ENCODE measurements at regions not wholly inside any gene's neighbourhood (a gene's known extent, or its start where the extent isn't known, plus 50 kb on each side); places are given as distances from the start of the nearest gene placed in this dataset.

DNA sequence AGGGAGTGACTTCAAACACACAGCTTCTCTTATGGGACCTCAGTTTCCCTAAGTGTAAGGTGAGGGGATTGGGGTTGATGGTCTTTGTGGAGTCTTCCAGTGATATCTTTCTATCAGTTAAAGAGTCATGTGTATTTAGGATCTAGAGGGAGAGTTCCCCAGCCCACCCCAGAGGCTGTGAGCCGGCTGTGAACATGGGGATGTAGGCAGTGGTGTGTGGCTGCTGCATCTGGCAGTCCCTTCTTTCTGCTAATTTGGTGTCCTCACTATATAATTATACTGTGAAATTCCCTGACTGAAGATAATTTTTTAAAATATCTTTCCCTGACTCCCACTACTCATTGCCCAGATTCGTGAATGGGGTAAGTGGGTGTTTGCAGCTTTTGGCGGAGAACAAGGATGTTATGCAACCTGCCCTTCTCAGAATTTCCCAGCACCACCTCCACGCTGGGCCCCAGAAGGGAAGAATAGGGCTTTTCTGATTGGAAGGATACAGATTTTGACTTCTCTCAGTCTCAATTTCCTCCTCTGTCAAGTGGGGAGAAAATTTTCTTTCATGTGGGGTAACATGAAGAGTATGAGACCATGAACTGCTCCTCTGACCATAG is 79.0 kb upstream of the RASGRF1 start (continued):
- TF ChIP-seq, protein P1, sequence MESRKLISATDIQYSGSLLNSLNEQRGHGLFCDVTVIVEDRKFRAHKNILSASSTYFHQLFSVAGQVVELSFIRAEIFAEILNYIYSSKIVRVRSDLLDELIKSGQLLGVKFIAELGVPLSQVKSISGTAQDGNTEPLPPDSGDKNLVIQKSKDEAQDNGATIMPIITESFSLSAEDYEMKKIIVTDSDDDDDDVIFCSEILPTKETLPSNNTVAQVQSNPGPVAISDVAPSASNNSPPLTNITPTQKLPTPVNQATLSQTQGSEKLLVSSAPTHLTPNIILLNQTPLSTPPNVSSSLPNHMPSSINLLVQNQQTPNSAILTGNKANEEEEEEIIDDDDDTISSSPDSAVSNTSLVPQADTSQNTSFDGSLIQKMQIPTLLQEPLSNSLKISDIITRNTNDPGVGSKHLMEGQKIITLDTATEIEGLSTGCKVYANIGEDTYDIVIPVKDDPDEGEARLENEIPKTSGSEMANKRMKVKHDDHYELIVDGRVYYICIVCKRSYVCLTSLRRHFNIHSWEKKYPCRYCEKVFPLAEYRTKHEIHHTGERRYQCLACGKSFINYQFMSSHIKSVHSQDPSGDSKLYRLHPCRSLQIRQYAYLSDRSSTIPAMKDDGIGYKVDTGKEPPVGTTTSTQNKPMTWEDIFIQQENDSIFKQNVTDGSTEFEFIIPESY (IDR thresholded peaks at IDR 0.05; ENCODE audit: borderline replicate concordance, low read depth) = no peak
- no peak for TF ChIP-seq MEF2A (IDR thresholded peaks at IDR 0.05; ENCODE audit: borderline replicate concordance, low read depth)
- TF ChIP-seq SIN3A (IDR thresholded peaks at IDR 0.05; ENCODE audit: borderline replicate concordance, low read depth, low read length) = no peak
- TF ChIP-seq JUND (IDR thresholded peaks at IDR 0.05) = no peak

DNA sequence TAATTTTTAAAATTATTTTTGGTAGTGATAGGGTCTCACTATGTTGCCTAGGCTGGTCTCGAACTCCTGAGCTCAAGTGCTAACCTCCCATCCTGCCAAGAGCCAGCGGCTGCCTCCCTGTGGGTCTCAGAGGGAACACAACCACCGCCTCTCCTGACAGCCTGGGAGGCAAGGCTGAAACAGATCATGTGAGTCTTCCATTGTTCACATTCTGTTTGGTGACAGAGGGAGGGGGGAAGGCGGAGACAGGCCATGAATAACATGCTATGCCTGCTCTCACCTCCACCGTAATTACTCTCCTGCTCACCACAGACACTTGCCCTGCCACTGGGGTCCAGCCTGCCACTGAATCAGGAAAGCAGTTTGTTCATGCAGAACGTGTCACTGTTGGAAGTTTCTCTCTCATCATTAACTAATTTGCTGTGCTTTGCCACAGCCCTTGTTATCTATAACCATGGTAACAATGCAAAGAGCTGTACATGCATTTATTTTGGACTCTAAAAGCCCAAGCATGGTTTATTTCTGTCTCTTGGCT is 78.4 kb upstream of the RASGRF1 start:
- no peak for DNase-seq
- Histone ChIP-seq H2AFZ (ENCODE audit: low read depth) (no peak overlapping the region), H3K27ac (ENCODE audit: low read depth in 2 of 2, low read length in 1 of 2) (no peak overlapping the region), H3K9ac (no peak overlapping the region), H3K4me1 (ENCODE audit: control insufficient read depth in 1 of 2, insufficient read depth in 2 of 2, low read depth in 1 of 2, low read length in 1 of 2) (peaks cover 0 to 31% of the 10 kb centered on the region in 2 experiments; a peak in 2 of 4 replicates), H3K9me3 (no peaks in the 10 kb centered on the region), H3K36me3 (replicated peaks in 1 of 2; ENCODE audit: control insufficient read depth in 1 of 2, insufficient read depth in 2 of 2, low read length in 1 of 2) (no peaks in the 10 kb centered on the region), H3K79me2 (ENCODE audit: insufficient read depth) (no peaks in the 10 kb centered on the region), H3K4me3 (ENCODE audit: low read depth in 2 of 2, low read length in 1 of 2) (no peak overlapping the region), H3F3A (replicated peaks; ENCODE audit: insufficient read depth) (no peaks in the 10 kb centered on the region), H4K20me1 (ENCODE audit: insufficient read depth) (no peaks in the 10 kb centered on the region), H3K27me3 (ENCODE audit: insufficient read depth) (no peaks in the 10 kb centered on the region), H3K4me2 (no peak overlapping the region), H3K9me2 (no peaks in the 10 kb centered on the region)
- TF ChIP-seq, protein P2, sequence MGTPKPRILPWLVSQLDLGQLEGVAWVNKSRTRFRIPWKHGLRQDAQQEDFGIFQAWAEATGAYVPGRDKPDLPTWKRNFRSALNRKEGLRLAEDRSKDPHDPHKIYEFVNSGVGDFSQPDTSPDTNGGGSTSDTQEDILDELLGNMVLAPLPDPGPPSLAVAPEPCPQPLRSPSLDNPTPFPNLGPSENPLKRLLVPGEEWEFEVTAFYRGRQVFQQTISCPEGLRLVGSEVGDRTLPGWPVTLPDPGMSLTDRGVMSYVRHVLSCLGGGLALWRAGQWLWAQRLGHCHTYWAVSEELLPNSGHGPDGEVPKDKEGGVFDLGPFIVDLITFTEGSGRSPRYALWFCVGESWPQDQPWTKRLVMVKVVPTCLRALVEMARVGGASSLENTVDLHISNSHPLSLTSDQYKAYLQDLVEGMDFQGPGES (IDR thresholded peaks at IDR 0.05; ENCODE audit: low read depth, low read length) = no peak
- no peak for TF ChIP-seq RCOR1 (IDR thresholded peaks at IDR 0.05; ENCODE audit: low read length)
- no peak for TF ChIP-seq MXI1 (IDR thresholded peaks at IDR 0.05; ENCODE audit: low read depth, low read length)
- TF ChIP-seq JUND (IDR thresholded peaks at IDR 0.05) = no peak
- TF ChIP-seq, protein P3, sequence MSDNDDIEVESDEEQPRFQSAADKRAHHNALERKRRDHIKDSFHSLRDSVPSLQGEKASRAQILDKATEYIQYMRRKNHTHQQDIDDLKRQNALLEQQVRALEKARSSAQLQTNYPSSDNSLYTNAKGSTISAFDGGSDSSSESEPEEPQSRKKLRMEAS (IDR thresholded peaks at IDR 0.05; ENCODE audit: low read depth) = no peak
- TF ChIP-seq, protein P1 (IDR thresholded peaks at IDR 0.05; ENCODE audit: borderline replicate concordance, low read depth) = no peak
- no peak for TF ChIP-seq MEF2A (IDR thresholded peaks at IDR 0.05; ENCODE audit: borderline replicate concordance, low read depth)
- no peak for TF ChIP-seq SMC3 (IDR thresholded peaks at IDR 0.05; ENCODE audit: low read depth, low read length)
- no peak for TF ChIP-seq TAF1 (IDR thresholded peaks at IDR 0.05; ENCODE audit: borderline replicate concordance, low read depth, low read length)
- TF ChIP-seq GATA2 (CRISPR knock-in tag; IDR thresholded peaks at IDR 0.05) = no peak
- no peak for TF ChIP-seq POLR2AphosphoS5 (IDR thresholded peaks at IDR 0.05; ENCODE audit: low read depth, low read length)
- no peak for TF ChIP-seq TEAD4 (IDR thresholded peaks at IDR 0.05; ENCODE audit: borderline replicate concordance, insufficient read depth)
- TF ChIP-seq GABPA (IDR thresholded peaks at IDR 0.05; ENCODE audit: low read depth) = no peak
- TF ChIP-seq EP300 (IDR thresholded peaks at IDR 0.05; ENCODE audit: borderline replicate concordance in 1 of 2, low read depth in 1 of 2, low read length in 1 of 2) = no peak
- TF ChIP-seq ELF1 (IDR thresholded peaks at IDR 0.05) = no peak
- TF ChIP-seq, protein P4, sequence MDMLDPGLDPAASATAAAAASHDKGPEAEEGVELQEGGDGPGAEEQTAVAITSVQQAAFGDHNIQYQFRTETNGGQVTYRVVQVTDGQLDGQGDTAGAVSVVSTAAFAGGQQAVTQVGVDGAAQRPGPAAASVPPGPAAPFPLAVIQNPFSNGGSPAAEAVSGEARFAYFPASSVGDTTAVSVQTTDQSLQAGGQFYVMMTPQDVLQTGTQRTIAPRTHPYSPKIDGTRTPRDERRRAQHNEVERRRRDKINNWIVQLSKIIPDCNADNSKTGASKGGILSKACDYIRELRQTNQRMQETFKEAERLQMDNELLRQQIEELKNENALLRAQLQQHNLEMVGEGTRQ (IDR thresholded peaks at IDR 0.05; ENCODE audit: borderline replicate concordance, low read depth, low read length) = no peak
- TF ChIP-seq YY1 (IDR thresholded peaks at IDR 0.05; ENCODE audit: low read depth) = no peak
- 50% methylated on average over 6 of the region's 6 CpGs for WGBS (ENCODE audit: low lambda C conversion rate)
- ChIA-PET POLR2A (no interaction called here), CTCF (interaction anchor here (0.9 to 10.3 kb wide), 4 partner anchors 10 to 141 kb away, joined by 3 to 90 read pairs (median 6); no protein-coding TSS in a partner anchor)
